ENCODE measurements at regions not wholly inside any gene's neighbourhood (a gene's known extent, or its start where the extent isn't known, plus 50 kb on each side); places are given as distances from the start of the nearest gene placed in this dataset.

GRCh38 chr9:694092-694402, 147.4 kb upstream of the DMRT1 start:
- TF ChIP-seq CTCF (conservative IDR thresholded peaks at IDR 0.05; ENCODE audit: low read length) (no peak), EZH2phosphoT487 (IDR thresholded peaks at IDR 0.05; ENCODE audit: borderline replicate concordance) (no peak)
